Loucy (cell line): ENCODE measurements at regions not wholly inside any gene's neighbourhood (a gene's known extent, or its start where the extent isn't known, plus 50 kb on each side); places are given as distances from the start of the nearest gene placed in this dataset.
A peak's percentile ranks its signal among the peaks of the same experiment; 100 is the strongest.

Source experiments
- H2AFZ ChIP-seq: fragments of 200-600 bp; sonication (generic); 2 replicates; pipeline ENCODE4 v1.6.0; 2016; ENCODE audit warnings: antibody characterized with exemption, mild to moderate bottlenecking, low read length, moderate library complexity
- H3F3A ChIP-seq: fragments of 200-600 bp; 2 replicates; pipeline ENCODE4 v1.6.0; 2016; ENCODE audit warnings: antibody characterized with exemption, low read depth, mild to moderate bottlenecking
- H3K27me3 ChIP-seq: fragments of 200-600 bp; sonication (generic); 2 replicates; pipeline ENCODE4 v1.6.1; 2014; ENCODE audit warnings: low read length, mild to moderate bottlenecking; ENCODE audit not compliant: insufficient read depth, poor library complexity, severe bottlenecking
- H3K36me3 ChIP-seq: fragments of 200-600 bp; sonication (generic); 2 replicates; pipeline ENCODE4 v1.6.1; 2016; ENCODE audit warnings: low read length; ENCODE audit not compliant: insufficient read depth
- H3K4me1 ChIP-seq: fragments of 200-600 bp; sonication (generic); 2 replicates; pipeline ENCODE4 v1.5.1; 2014; ENCODE audit warnings: low read length, mild to moderate bottlenecking; ENCODE audit not compliant: insufficient read depth, poor library complexity, severe bottlenecking
- H3K4me2 ChIP-seq: fragments of 200-600 bp; sonication (generic); 2 replicates; pipeline ENCODE4 v1.6.0; 2014; ENCODE audit warnings: antibody characterized with exemption, low read length, low read depth, mild to moderate bottlenecking; ENCODE audit not compliant: poor library complexity, severe bottlenecking
- H3K4me3 ChIP-seq: fragments of 200-600 bp; sonication (generic); 2 replicates; pipeline ENCODE4 v1.5.1; 2014; ENCODE audit warnings: low read length, mild to moderate bottlenecking, mixed read lengths; ENCODE audit not compliant: poor library complexity, severe bottlenecking
- H3K79me2 ChIP-seq: fragments of 200-600 bp; sonication (generic); 2 replicates; pipeline ENCODE4 v1.6.1; 2014; ENCODE audit warnings: low read length; ENCODE audit not compliant: insufficient read depth
- H3K9ac ChIP-seq: fragments of 200-600 bp; sonication (generic); 2 replicates; pipeline ENCODE4 v1.6.0; 2014; ENCODE audit warnings: mild to moderate bottlenecking, low read depth, low read length, moderate library complexity; ENCODE audit not compliant: poor library complexity, severe bottlenecking
- H3K9me2 ChIP-seq: fragments of 200-600 bp; sonication (generic); replicated peaks from 2 replicates; pipeline ENCODE4 v1.6.1; 2016; ENCODE audit warnings: low read depth, low read length, mixed read lengths
- H3K9me3 ChIP-seq: fragments of 200-600 bp; sonication (generic); 2 replicates; pipeline ENCODE4 v1.6.1; 2014; ENCODE audit warnings: mild to moderate bottlenecking, antibody characterized with exemption, low read length, low read depth; ENCODE audit not compliant: insufficient read depth
- H4K20me1 ChIP-seq: fragments of 200-600 bp; sonication (generic); 2 replicates; pipeline ENCODE4 v1.6.0; 2014; ENCODE audit warnings: antibody characterized with exemption, low read length, mild to moderate bottlenecking; ENCODE audit not compliant: insufficient read depth, poor library complexity, severe bottlenecking
- CTCF ChIP-seq: fragments of 200-600 bp; sonication (generic); conservative IDR thresholded peaks from 2 replicates; pipeline ENCODE4 v1.5.1; 2014; ENCODE audit warnings: mild to moderate bottlenecking, antibody characterized with exemption, low read length
- EZH2phosphoT487 ChIP-seq: fragments of 200-600 bp; IDR thresholded peaks from 2 replicates; pipeline ENCODE4 v1.6.1; 2018; ENCODE audit warnings: antibody characterized with exemption, mild to moderate bottlenecking, moderate library complexity, borderline replicate concordance

- Histone ChIP-seq H3K36me3 (no peaks in the 10 kb centered on the region), H3K4me1 (no peaks in the 10 kb centered on the region)
- no peak for TF ChIP-seq EZH2phosphoT487
- no peak for TF ChIP-seq CTCF
Measured at GRCh38 chr12:47385653-47386052, 305.9 kb upstream of the AMIGO2 start.

DNA sequence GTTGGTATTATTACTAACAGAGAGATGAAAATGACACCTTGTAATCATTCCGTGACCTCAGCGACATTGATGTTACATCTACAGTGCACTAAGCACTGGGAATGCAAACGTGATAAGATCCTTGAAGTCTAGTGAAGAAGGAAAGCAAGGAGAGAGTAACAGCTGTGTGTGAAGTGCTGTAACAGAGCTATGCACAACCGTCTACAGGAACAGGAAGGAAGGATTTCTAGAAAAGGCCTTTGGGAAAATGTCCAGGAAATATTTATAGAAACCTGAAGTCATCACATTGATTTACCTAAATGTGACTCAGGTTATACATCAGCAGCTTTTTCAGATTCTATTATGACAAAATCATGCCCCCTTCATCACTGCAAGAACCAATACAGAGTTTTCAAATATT, 304.2 kb upstream of the AMIGO2 start:
- H2AFZ ChIP-seq: no peak overlapping the region

More at GRCh38 chr12:47385653-47386052, 305.9 kb upstream of the AMIGO2 start:
- no peak overlapping the region for H3K4me2 ChIP-seq
- H3K9me2 ChIP-seq: no peaks in the 10 kb centered on the region
- no peak overlapping the region for H3K4me3 ChIP-seq
- H3K9ac ChIP-seq: no peak overlapping the region
- H3F3A ChIP-seq: no peaks in the 10 kb centered on the region
- no peaks in the 10 kb centered on the region for H3K27me3 ChIP-seq
- no peaks in the 10 kb centered on the region for H4K20me1 ChIP-seq
- no peak overlapping the region for H2AFZ ChIP-seq
- H3K79me2 ChIP-seq: no peaks in the 10 kb centered on the region
- no peaks in the 10 kb centered on the region for H3K9me3 ChIP-seq

DNA sequence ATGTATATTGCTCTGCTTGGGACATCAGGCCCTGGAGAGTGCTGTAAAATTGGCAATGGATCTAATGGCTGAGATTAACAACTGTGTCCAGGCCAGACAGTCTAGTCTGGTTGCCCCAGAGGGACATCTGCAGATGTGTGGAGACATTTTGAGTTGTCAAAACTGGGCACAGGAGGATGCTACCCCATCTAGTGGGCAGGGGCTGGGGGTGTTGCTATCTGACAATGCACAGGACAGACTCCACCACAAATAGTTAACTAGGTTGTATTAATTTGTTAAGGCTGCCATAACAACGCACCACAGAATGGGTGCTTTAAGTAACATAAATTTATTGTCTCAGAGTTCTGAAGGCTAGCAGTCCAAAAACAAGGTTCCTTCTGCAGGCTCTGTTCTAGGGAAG, 302.5 kb upstream of the AMIGO2 start:
- Histone ChIP-seq H4K20me1 (no peaks in the 10 kb centered on the region), H3K9ac (no peak overlapping the region), H2AFZ (no peak overlapping the region), H3K27me3 (no peaks in the 10 kb centered on the region), H3K36me3 (no peaks in the 10 kb centered on the region), H3K4me1 (peaks cover 9% of the 10 kb centered on the region), H3K9me2 (no peaks in the 10 kb centered on the region), H3K9me3 (no peaks in the 10 kb centered on the region), H3F3A (no peaks in the 10 kb centered on the region), H3K79me2 (no peaks in the 10 kb centered on the region), H3K4me2 (no peak overlapping the region), H3K4me3 (no peak overlapping the region)
- TF ChIP-seq EZH2phosphoT487 (no peak), CTCF (peak; percentile 54)

More for the DNA sequence above, 304.2 kb upstream of the AMIGO2 start:
- Histone ChIP-seq H3K4me3 (no peak overlapping the region), H3K9ac (no peak overlapping the region), H3K4me2 (no peak overlapping the region), H3K36me3 (no peaks in the 10 kb centered on the region), H3K4me1 (peaks cover 3% of the 10 kb centered on the region), H3K9me3 (no peaks in the 10 kb centered on the region), H3K27me3 (no peaks in the 10 kb centered on the region), H4K20me1 (no peaks in the 10 kb centered on the region), H3K79me2 (no peaks in the 10 kb centered on the region), H3K9me2 (no peaks in the 10 kb centered on the region), H3F3A (no peaks in the 10 kb centered on the region)
- TF ChIP-seq EZH2phosphoT487 (no peak), CTCF (no peak)
